CD14-positive monocyte (primary cell): ENCODE measurements at regions not wholly inside any gene's neighbourhood (a gene's known extent, or its start where the extent isn't known, plus 50 kb on each side); places are given as distances from the start of the nearest gene placed in this dataset.

Experiments
- DNase-seq, 3 donors: peaks; one replicate each; pipeline ENCODE4 v3.0.0-alpha.2; 2011 to 2022
- H2AFZ ChIP-seq: 2 replicates; pipeline ENCODE4 v1.6.0; 2012; ENCODE audit warnings: mild to moderate bottlenecking, low read depth, low read length, inconsistent platforms; ENCODE audit not compliant: insufficient read depth, poor library complexity, severe bottlenecking
- H3K27ac ChIP-seq, 2 donors: 1 replicate in 1 of 2; 2 replicates in 1 of 2; pipeline ENCODE4 v1.5.1; 2012 to 2013; ENCODE audit warnings: low read length in 2 of 2, control low read depth in 1 of 2, inconsistent platforms in 1 of 2, low read depth in 1 of 2, mild to moderate bottlenecking in 1 of 2
- H3K27me3 ChIP-seq, 2 donors: one replicate each; pipeline versions ENCODE4 v1.6.0 to v1.6.1; 2011 to 2013; ENCODE audit warnings: low read length in 2 of 2; ENCODE audit not compliant: control insufficient read depth in 2 of 2, insufficient read depth in 2 of 2
- H3K36me3 ChIP-seq, 2 donors: replicated peaks in 1 of 2; 1 replicate in 1 of 2; 2 replicates in 1 of 2; pipeline versions ENCODE4 v1.5.1 to v1.6.1; 2012 to 2013; ENCODE audit warnings: low read length in 2 of 2, control low read depth in 1 of 2, inconsistent platforms in 1 of 2, mild to moderate bottlenecking in 1 of 2; ENCODE audit not compliant: insufficient read depth in 2 of 2, control insufficient read depth in 1 of 2
- H3K4me1 ChIP-seq, 2 donors: 1 replicate in 1 of 2; 2 replicates in 1 of 2; pipeline versions ENCODE4 v1.5.1 to v1.6.1; 2012 to 2013; ENCODE audit warnings: low read length in 2 of 2, control low read depth in 1 of 2, inconsistent platforms in 1 of 2, mild to moderate bottlenecking in 1 of 2, moderate library complexity in 1 of 2; ENCODE audit not compliant: insufficient read depth in 2 of 2, control insufficient read depth in 1 of 2
- H3K4me2 ChIP-seq: replicated peaks from 2 replicates; pipeline ENCODE3; 2012; ENCODE audit warnings: low read length, moderate library complexity, mild to moderate bottlenecking; ENCODE audit not compliant: poor library complexity, severe bottlenecking; ENCODE audit errors: extremely low read depth
- H3K4me3 ChIP-seq, 3 experiments: fragments of 200-600 bp in 1 of 3; sonication (generic) in 1 of 3; replicated peaks in 1 of 3; 1 replicate in 2 of 3; 2 replicates in 1 of 3; pipeline ENCODE4 v1.5.1; 2011 to 2013; ENCODE audit warnings: low read length in 3 of 3, mild to moderate bottlenecking in 3 of 3, control low read depth in 2 of 3, low read depth in 2 of 3, inconsistent platforms in 1 of 3, moderate library complexity in 1 of 3
- H3K79me2 ChIP-seq: 2 replicates; pipeline ENCODE4 v1.6.0; 2012; ENCODE audit warnings: mild to moderate bottlenecking, control low read depth, inconsistent platforms, low read length, moderate library complexity; ENCODE audit not compliant: insufficient read depth
- H3K9ac ChIP-seq: 2 replicates; pipeline ENCODE4 v1.6.0; 2017; ENCODE audit warnings: low read length, mild to moderate bottlenecking; ENCODE audit not compliant: insufficient read depth, poor library complexity, severe bottlenecking
- H3K9me3 ChIP-seq, 2 donors: replicated peaks in 1 of 2; 1 replicate in 1 of 2; 2 replicates in 1 of 2; pipeline versions ENCODE4 v1.5.1 to v1.6.1; 2012 to 2013; ENCODE audit warnings: low read length in 2 of 2, control low read depth in 1 of 2; ENCODE audit not compliant: control insufficient read depth in 1 of 2, insufficient read depth in 1 of 2
- H4K20me1 ChIP-seq: 2 replicates; pipeline ENCODE4 v1.6.0; 2012; ENCODE audit warnings: mild to moderate bottlenecking, low read length, control low read depth, moderate library complexity; ENCODE audit not compliant: insufficient read depth
- H3K27ac Mint-ChIP-seq, 7 donors: one replicate each; pipeline ENCODE4 v1.8.0; 2020; ENCODE audit warnings: mild to moderate bottlenecking in 7 of 7, mixed read lengths in 7 of 7, moderate library complexity in 6 of 7, inconsistent platforms in 2 of 7
- H3K27me3 Mint-ChIP-seq, 3 donors: one replicate each; pipeline ENCODE4 v1.8.0; 2021 to 2022; ENCODE audit warnings: low read depth in 3 of 3, mild to moderate bottlenecking in 3 of 3, mixed read lengths in 3 of 3, moderate library complexity in 3 of 3, inconsistent platforms in 1 of 3
- H3K36me3 Mint-ChIP-seq, 2 donors: one replicate each; pipeline ENCODE4 v1.8.0; 2020; ENCODE audit warnings: mixed read lengths in 2 of 2, inconsistent platforms in 1 of 2, mild to moderate bottlenecking in 1 of 2
- H3K4me1 Mint-ChIP-seq: one replicate; pipeline ENCODE4 v1.8.0; 2020; ENCODE audit warnings: mild to moderate bottlenecking, mixed read lengths
- H3K4me3 Mint-ChIP-seq, 2 donors: one replicate each; pipeline ENCODE4 v1.8.0; 2020; ENCODE audit warnings: mild to moderate bottlenecking in 2 of 2, mixed read lengths in 2 of 2, moderate library complexity in 1 of 2
- H3K9me3 Mint-ChIP-seq, 7 donors: one replicate each; pipeline ENCODE4 v1.8.0; 2020 to 2022; ENCODE audit warnings: mixed read lengths in 7 of 7, mild to moderate bottlenecking in 6 of 7, moderate library complexity in 6 of 7, inconsistent platforms in 2 of 7
- CTCF ChIP-seq: fragments of 200-600 bp; IDR thresholded peaks from one replicate; pipeline ENCODE4 v1.8.0; 2022; ENCODE audit warnings: antibody characterized with exemption, mild to moderate bottlenecking
- WGBS: methylation state at CpG from one replicate; pipeline ENCODE4 v1.1.5; 2013; ENCODE audit warnings: missing lambda C conversion rate; ENCODE audit not compliant: insufficient coverage; 5-methylcytosine and 5-hydroxymethylcytosine counted together
- intact Hi-C, 2 donors: fragments of 100-400 bp; cut with micrococcal nuclease; formaldehyde crosslinking; loops; one replicate each; pipeline versions ENCODE4 v1.15.0 to v1.15.1; 2023

DNA sequence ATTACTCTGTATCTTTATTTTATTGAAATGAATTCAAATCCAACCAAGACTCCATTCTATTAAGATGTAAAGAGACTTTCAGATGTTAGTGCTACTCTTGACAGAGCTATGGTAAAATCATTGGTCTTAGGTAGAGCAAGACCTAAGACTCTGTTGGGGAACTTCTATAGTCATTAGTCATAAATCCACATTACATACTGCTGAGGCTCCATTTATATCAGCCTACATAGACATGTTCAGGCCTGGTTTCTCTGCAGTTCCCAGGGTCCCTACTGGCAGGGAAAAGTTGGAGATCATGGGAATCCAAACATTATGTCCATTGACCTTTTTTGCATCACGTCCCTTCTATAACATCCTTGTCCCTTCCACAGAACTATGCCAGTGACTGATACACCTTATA lies 580.4 kb upstream of the ZEB2 start:
- H3K27me3 Mint-ChIP-seq, result peaks cover 0 to 1% (median 0%) of the 10 kb centered on the region in 3 donors
- DNase-seq, result no peak
- Histone ChIP-seq H3K27ac (no peak overlapping the region), H3K4me1 (peaks cover 0 to 6% of the 10 kb centered on the region in 2 donors), H2AFZ (no peak overlapping the region), H3K9ac (no peak overlapping the region), H3K9me3 (no peaks in the 10 kb centered on the region), H3K4me3 (no peak overlapping the region), H3K79me2 (no peaks in the 10 kb centered on the region), H4K20me1 (no peaks in the 10 kb centered on the region), H3K36me3 (no peaks in the 10 kb centered on the region), H3K27me3 (no peaks in the 10 kb centered on the region), H3K4me2 (no peak overlapping the region)
- TF ChIP-seq CTCF, result no peak
- H3K36me3 Mint-ChIP-seq, result no peaks in the 10 kb centered on the region
- intact Hi-C loops, result no loop called here
- no peak overlapping the region for H3K4me3 Mint-ChIP-seq
- no CpG with 5 or more reads among the region's 1 CpG for WGBS
- peaks cover 0 to 5% (median 2%) of the 10 kb centered on the region in 7 donors for H3K9me3 Mint-ChIP-seq
- no peak overlapping the region for H3K27ac Mint-ChIP-seq
- H3K4me1 Mint-ChIP-seq, result peaks cover 24% of the 10 kb centered on the region

DNA sequence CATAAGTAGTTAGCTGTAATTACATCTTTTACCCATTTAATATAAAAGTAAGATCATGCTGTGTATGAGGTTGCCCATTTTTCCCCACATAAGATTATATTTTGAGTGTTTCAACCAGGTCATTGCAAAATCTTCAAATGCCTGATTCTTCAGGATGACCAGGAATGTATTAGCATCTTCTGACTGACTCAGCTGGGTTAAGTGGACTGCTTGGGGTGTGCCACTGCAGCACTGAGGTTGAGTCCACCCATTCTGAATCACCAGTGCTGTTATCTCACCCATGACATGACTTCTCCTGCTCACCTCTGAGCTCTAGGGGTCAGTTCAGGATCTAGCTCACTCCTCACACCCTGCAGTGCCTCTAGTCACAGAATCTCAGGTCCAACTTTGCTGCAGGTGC lies 576.7 kb upstream of the ZEB2 start:
- intact Hi-C loops, result no loop called here
- H3K4me2 ChIP-seq, result no peak overlapping the region
- H3K4me1 ChIP-seq, result peaks cover 0 to 6% of the 10 kb centered on the region in 2 donors
- H3K4me1 Mint-ChIP-seq, result peaks cover 24% of the 10 kb centered on the region
- H2AFZ ChIP-seq, result no peak overlapping the region
- H3K4me3 Mint-ChIP-seq, result no peak overlapping the region
- no peaks in the 10 kb centered on the region for H3K36me3 Mint-ChIP-seq
- no peaks in the 10 kb centered on the region for H3K27me3 Mint-ChIP-seq
- no peak overlapping the region for H3K27ac Mint-ChIP-seq
- no peaks in the 10 kb centered on the region for H4K20me1 ChIP-seq
- H3K9ac ChIP-seq, result no peak overlapping the region
- no peak for TF ChIP-seq CTCF
- no peaks in the 10 kb centered on the region for H3K36me3 ChIP-seq
- H3K27me3 ChIP-seq, result no peaks in the 10 kb centered on the region
- no peak overlapping the region for H3K4me3 ChIP-seq
- no peaks in the 10 kb centered on the region for H3K9me3 ChIP-seq
- H3K27ac ChIP-seq, result no peak overlapping the region
- H3K9me3 Mint-ChIP-seq, result peaks cover 0 to 11% (median 6%) of the 10 kb centered on the region in 7 donors
- H3K79me2 ChIP-seq, result no peaks in the 10 kb centered on the region
- DNase-seq, result no peak
